ENCODE measurements at regions not wholly inside any gene's neighbourhood (a gene's known extent, or its start where the extent isn't known, plus 50 kb on each side); places are given as distances from the start of the nearest gene placed in this dataset.

- TF ChIP-seq POLR2A (IDR thresholded peaks at IDR 0.05; ENCODE audit: low read depth, low read length) = no peak
- no peak for DNase-seq (ENCODE audit: insufficient read length, low spot score)
- no peak for FAIRE-seq
Measured at GRCh38 chr6:139659196-139659595, 284.7 kb upstream of the CITED2 start.

GRCh38 chr6:139657119-139657518 lies 282.7 kb upstream of the CITED2 start:
- no peak for TF ChIP-seq POLR2A (IDR thresholded peaks at IDR 0.05; ENCODE audit: low read depth, low read length)
- no peak for DNase-seq (ENCODE audit: insufficient read length, low spot score)
- FAIRE-seq = no peak

GRCh38 chr6:139655783-139656705 lies 281.6 kb upstream of the CITED2 start:
- no peak for TF ChIP-seq POLR2A (IDR thresholded peaks at IDR 0.05; ENCODE audit: low read depth, low read length)
- FAIRE-seq (no peak), DNase-seq (ENCODE audit: insufficient read length, low spot score) (no peak)

GRCh38 chr6:139654888-139655782 lies 280.7 kb upstream of the CITED2 start:
- FAIRE-seq (no peak), DNase-seq (ENCODE audit: insufficient read length, low spot score) (no peak)
- no peak for TF ChIP-seq POLR2A (IDR thresholded peaks at IDR 0.05; ENCODE audit: low read depth, low read length)

- no peak for TF ChIP-seq POLR2A (IDR thresholded peaks at IDR 0.05; ENCODE audit: low read depth, low read length)
- FAIRE-seq (no peak), DNase-seq (ENCODE audit: insufficient read length, low spot score) (no peak)
Measured at GRCh38 chr6:139654309-139654708, 279.9 kb upstream of the CITED2 start.

GRCh38 chr6:139653111-139653510 lies 278.7 kb upstream of the CITED2 start:
- FAIRE-seq = no peak
- no peak for TF ChIP-seq POLR2A (IDR thresholded peaks at IDR 0.05; ENCODE audit: low read depth, low read length)
- no peak for DNase-seq (ENCODE audit: insufficient read length, low spot score)

GRCh38 chr6:139650941-139651340 lies 276.5 kb upstream of the CITED2 start:
- FAIRE-seq = no peak
- no peak for TF ChIP-seq POLR2A (IDR thresholded peaks at IDR 0.05; ENCODE audit: low read depth, low read length)
- no peak for DNase-seq (ENCODE audit: insufficient read length, low spot score)

GRCh38 chr6:139649732-139650131 lies 275.3 kb upstream of the CITED2 start:
- no peak for FAIRE-seq
- no peak for TF ChIP-seq POLR2A (IDR thresholded peaks at IDR 0.05; ENCODE audit: low read depth, low read length)
- no peak for DNase-seq (ENCODE audit: insufficient read length, low spot score)

GRCh38 chr6:139649128-139649527 lies 274.7 kb upstream of the CITED2 start:
- FAIRE-seq (no peak), DNase-seq (ENCODE audit: insufficient read length, low spot score) (no peak)
- no peak for TF ChIP-seq POLR2A (IDR thresholded peaks at IDR 0.05; ENCODE audit: low read depth, low read length)

- no peak for TF ChIP-seq POLR2A (IDR thresholded peaks at IDR 0.05; ENCODE audit: low read depth, low read length)
- no peak for DNase-seq (ENCODE audit: insufficient read length, low spot score)
- FAIRE-seq = no peak
Measured at GRCh38 chr6:139648430-139649000, 274.1 kb upstream of the CITED2 start.

- no peak for TF ChIP-seq POLR2A (IDR thresholded peaks at IDR 0.05; ENCODE audit: low read depth, low read length)
- DNase-seq (ENCODE audit: insufficient read length, low spot score) = no peak
- FAIRE-seq = no peak
Measured at GRCh38 chr6:139647841-139648240, 273.4 kb upstream of the CITED2 start.

- no peak for FAIRE-seq
- no peak for DNase-seq (ENCODE audit: insufficient read length, low spot score)
- TF ChIP-seq POLR2A (IDR thresholded peaks at IDR 0.05; ENCODE audit: low read depth, low read length) = no peak
Measured at GRCh38 chr6:139647016-139647415, 272.6 kb upstream of the CITED2 start.

GRCh38 chr6:139644821-139645220 lies 270.4 kb upstream of the CITED2 start:
- TF ChIP-seq POLR2A (IDR thresholded peaks at IDR 0.05; ENCODE audit: low read depth, low read length) = no peak
- DNase-seq (ENCODE audit: insufficient read length, low spot score) (no peak), FAIRE-seq (no peak)

- no peak for TF ChIP-seq POLR2A (IDR thresholded peaks at IDR 0.05; ENCODE audit: low read depth, low read length)
- FAIRE-seq (no peak), DNase-seq (ENCODE audit: insufficient read length, low spot score) (no peak)
Measured at GRCh38 chr6:139643986-139644385, 269.5 kb upstream of the CITED2 start.

Data from H54 (cell line).